ENCODE measurements at regions not wholly inside any gene's neighbourhood (a gene's known extent, or its start where the extent isn't known, plus 50 kb on each side); places are given as distances from the start of the nearest gene placed in this dataset.

- no peak for TF ChIP-seq CTCF (IDR thresholded peaks at IDR 0.05)
- no peak for TF ChIP-seq POLR2A (IDR thresholded peaks at IDR 0.05)
Observed at GRCh38 chr9:80467632-80468031, 895.9 kb downstream of the TLE4 start.

Data from body of pancreas (tissue), 4 donors.